HepG2 (cell line): ENCODE measurements at regions not wholly inside any gene's neighbourhood (a gene's known extent, or its start where the extent isn't known, plus 50 kb on each side); places are given as distances from the start of the nearest gene placed in this dataset.

Experiments used
- MAX ChIP-seq: IDR thresholded peaks from 2 replicates; pipeline ENCODE4 v1.6.1; 2012; ENCODE audit warnings: inconsistent platforms
- NR3C1 ChIP-seq: sonication (generic); formaldehyde crosslinking; IDR thresholded peaks from 2 replicates; pipeline ENCODE4 v1.4.0; 2020; ENCODE audit warnings: missing genetic modification reagents
- PHF8 ChIP-seq: sonication (generic); formaldehyde crosslinking; IDR thresholded peaks from 2 replicates; pipeline ENCODE4 v1.5.0; 2020; ENCODE audit warnings: missing genetic modification reagents
- SOX5 ChIP-seq: IDR thresholded peaks from 2 replicates; pipeline ENCODE4 v1.6.1; 2016; ENCODE audit warnings: borderline replicate concordance
- ZNF597 ChIP-seq: sonication (generic); formaldehyde crosslinking; IDR thresholded peaks from 2 replicates; pipeline ENCODE4 v1.5.0; 2020; ENCODE audit warnings: missing genetic modification reagents

DNA sequence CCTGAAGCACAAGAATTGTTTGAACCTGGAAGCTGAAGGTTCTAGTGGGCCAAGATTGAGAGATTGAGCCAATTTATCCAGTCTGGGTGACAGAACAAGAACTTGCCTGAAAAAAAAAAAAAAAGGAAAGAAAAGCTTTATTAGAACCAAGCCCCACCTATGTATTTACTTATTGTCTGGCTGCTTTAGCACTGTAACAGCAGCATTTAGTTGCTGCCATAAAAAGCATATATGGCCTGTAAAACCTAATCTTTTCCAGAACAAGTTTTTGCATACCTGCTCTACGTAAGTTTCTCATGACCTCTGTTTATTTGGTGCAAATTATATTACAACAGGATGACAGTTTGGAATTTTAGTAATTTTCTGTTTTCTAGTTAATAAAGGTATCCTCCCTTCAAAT lies 1565.6 kb upstream of the LRRTM1 start:
- TF ChIP-seq PHF8 (CRISPR knock-in tag) (no peak), NR3C1 (CRISPR knock-in tag) (no peak), MAX (no peak), ZNF597 (CRISPR knock-in tag) (no peak), SOX5 (CRISPR knock-in tag) (no peak)
